NCI-H748 (cell line): ENCODE measurements at regions not wholly inside any gene's neighbourhood (a gene's known extent, or its start where the extent isn't known, plus 50 kb on each side); places are given as distances from the start of the nearest gene placed in this dataset.

Source experiments
- DNase-seq: peaks from one replicate; lab custom pipeline; 2025; ENCODE audit not compliant: unreplicated experiment; lab: John Stamatoyannopoulos, UW

- no peak for DNase-seq
Observed at GRCh38 chr4:24666316-24666715, 82.0 kb upstream of the DHX15 start.

GRCh38 chr4:24666816-24667477, 82.6 kb upstream of the DHX15 start:
- DNase-seq: no peak

GRCh38 chr4:24668956-24669355, 84.6 kb upstream of the DHX15 start:
- DNase-seq: peak; percentile 20

- no peak for DNase-seq
Observed at GRCh38 chr4:24669751-24670150, 85.4 kb upstream of the DHX15 start.

GRCh38 chr4:24671849-24672248, 87.5 kb upstream of the DHX15 start:
- no peak for DNase-seq

- no peak for DNase-seq
Observed at GRCh38 chr4:24672880-24673279, 88.5 kb upstream of the DHX15 start.

- DNase-seq: no peak
Observed at GRCh38 chr4:24674279-24674678, 89.9 kb upstream of the DHX15 start.

GRCh38 chr4:24675721-24676389, 91.5 kb upstream of the DHX15 start:
- no peak for DNase-seq

- no peak for DNase-seq
Observed at GRCh38 chr4:24677909-24678308, 93.6 kb upstream of the DHX15 start.

GRCh38 chr4:24680746-24681448, 96.5 kb upstream of the DHX15 start:
- DNase-seq: no peak

- DNase-seq: no peak
Observed at GRCh38 chr4:24683116-24683515, 98.8 kb upstream of the DHX15 start.

- peak; percentile 16 for DNase-seq
Observed at GRCh38 chr4:24686866-24687692, 102.7 kb upstream of the DHX15 start.

GRCh38 chr4:24688453-24688852, 104.1 kb upstream of the DHX15 start:
- DNase-seq: no peak

GRCh38 chr4:24689212-24689611, 104.9 kb upstream of the DHX15 start:
- DNase-seq: no peak

- no peak for DNase-seq
Observed at GRCh38 chr4:24690436-24690835, 104.9 kb upstream of the SOD3 start.

GRCh38 chr4:24693636-24694035, 101.7 kb upstream of the SOD3 start:
- DNase-seq: no peak

- no peak for DNase-seq
Observed at GRCh38 chr4:24700118-24700517, 95.3 kb upstream of the SOD3 start.

GRCh38 chr4:24701683-24702082, 93.7 kb upstream of the SOD3 start:
- DNase-seq: no peak

- DNase-seq: no peak
Observed at GRCh38 chr4:24702281-24702680, 93.1 kb upstream of the SOD3 start.

- DNase-seq: no peak
Observed at GRCh38 chr4:24703298-24703697, 92.1 kb upstream of the SOD3 start.

GRCh38 chr4:24704149-24704548, 91.2 kb upstream of the SOD3 start:
- DNase-seq: peak; percentile 21
